Small intestine (tissue), 7 donors: ENCODE measurements at regions not wholly inside any gene's neighbourhood (a gene's known extent, or its start where the extent isn't known, plus 50 kb on each side); places are given as distances from the start of the nearest gene placed in this dataset.

Source experiments
- DNase-seq, 2 donors: peaks; one replicate each; pipeline versions ENCODE4 v3.0.0 to v3.0.0-alpha.2; 2013
- FAIRE-seq: peaks from 2 replicates; lab custom pipeline; 2012; peaks lifted over from hg19 to GRCh38; lab: Jason Lieb, UNC
- H3K27ac ChIP-seq, 3 donors: one replicate each; pipeline ENCODE4 v1.5.1; 2013; ENCODE audit warnings: low read length in 2 of 3, mild to moderate bottlenecking in 2 of 3, control low read depth in 1 of 3, inconsistent platforms in 1 of 3, low read depth in 1 of 3, moderate library complexity in 1 of 3
- H3K27me3 ChIP-seq, 3 donors: one replicate each; pipeline ENCODE4 v1.6.1; 2013; ENCODE audit warnings: low read length in 3 of 3, inconsistent platforms in 1 of 3; ENCODE audit not compliant: control insufficient read depth in 3 of 3, insufficient read depth in 3 of 3
- H3K36me3 ChIP-seq, 3 donors: one replicate each; pipeline ENCODE4 v1.6.1; 2013; ENCODE audit warnings: low read length in 3 of 3, inconsistent platforms in 1 of 3, low read depth in 1 of 3, mild to moderate bottlenecking in 1 of 3, moderate library complexity in 1 of 3; ENCODE audit not compliant: control insufficient read depth in 3 of 3, insufficient read depth in 2 of 3
- H3K4me1 ChIP-seq, 3 donors: one replicate each; pipeline ENCODE4 v1.6.1; 2013; ENCODE audit warnings: low read length in 2 of 3, inconsistent platforms in 1 of 3, low read depth in 1 of 3, mild to moderate bottlenecking in 1 of 3, moderate library complexity in 1 of 3; ENCODE audit not compliant: control insufficient read depth in 3 of 3, insufficient read depth in 2 of 3
- H3K4me3 ChIP-seq, 3 donors: one replicate each; pipeline ENCODE4 v1.5.1; 2013; ENCODE audit warnings: low read length in 3 of 3, control low read depth in 1 of 3, inconsistent platforms in 1 of 3, low read depth in 1 of 3, mild to moderate bottlenecking in 1 of 3, moderate library complexity in 1 of 3
- H3K9me3 ChIP-seq, 2 donors: one replicate each; pipeline ENCODE4 v1.6.1; 2013; ENCODE audit warnings: low read depth in 1 of 2, low read length in 1 of 2; ENCODE audit not compliant: control insufficient read depth in 2 of 2, insufficient read depth in 1 of 2
- WGBS, 3 donors: extraction: QIAGEN DNeasy Blood & Tissue Kit; methylation state at CpG; one replicate each; pipeline ENCODE4 v1.1.7; 2013; 5-methylcytosine and 5-hydroxymethylcytosine counted together
- donor health status: healthy with polysubstance abuse.
- donor health status: control.
- donor health status: control.
- donor health status: Bipolar disorder and iron deficiency.
- donor health status: healthy.

DNA sequence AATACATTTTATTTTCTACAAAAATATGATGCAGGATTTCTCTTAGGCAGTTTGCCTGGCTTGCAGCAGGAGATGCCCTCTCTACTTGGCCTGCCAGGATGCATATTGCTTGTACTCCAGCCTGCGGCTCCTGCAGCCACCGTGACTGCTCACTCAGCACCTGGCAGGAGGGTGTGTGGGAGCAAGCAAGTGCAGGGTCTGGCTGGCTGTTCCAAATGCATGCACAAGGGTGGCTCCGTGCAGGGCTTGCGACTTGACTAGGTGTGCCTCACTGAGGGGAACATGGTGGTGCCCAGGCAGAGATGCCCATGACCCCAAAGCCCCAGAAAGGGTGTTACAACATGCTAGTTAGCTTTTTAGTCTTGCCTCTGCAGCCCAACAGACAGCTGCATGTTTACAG is 1240.2 kb upstream of the ALCAM start:
- Histone ChIP-seq H3K36me3 (no peaks in the 10 kb centered on the region), H3K4me3 (no peak overlapping the region), H3K27me3 (no peaks in the 10 kb centered on the region), H3K27ac (no peak overlapping the region), H3K9me3 (peaks cover 0 to 2% of the 10 kb centered on the region in 2 donors), H3K4me1 (no peaks in the 10 kb centered on the region)
- DNase-seq (no peak), FAIRE-seq (no peak)
- 90 to 93% (median 90%) methylated on average over 4 of the region's 4 CpGs for WGBS, 3 donors

DNA sequence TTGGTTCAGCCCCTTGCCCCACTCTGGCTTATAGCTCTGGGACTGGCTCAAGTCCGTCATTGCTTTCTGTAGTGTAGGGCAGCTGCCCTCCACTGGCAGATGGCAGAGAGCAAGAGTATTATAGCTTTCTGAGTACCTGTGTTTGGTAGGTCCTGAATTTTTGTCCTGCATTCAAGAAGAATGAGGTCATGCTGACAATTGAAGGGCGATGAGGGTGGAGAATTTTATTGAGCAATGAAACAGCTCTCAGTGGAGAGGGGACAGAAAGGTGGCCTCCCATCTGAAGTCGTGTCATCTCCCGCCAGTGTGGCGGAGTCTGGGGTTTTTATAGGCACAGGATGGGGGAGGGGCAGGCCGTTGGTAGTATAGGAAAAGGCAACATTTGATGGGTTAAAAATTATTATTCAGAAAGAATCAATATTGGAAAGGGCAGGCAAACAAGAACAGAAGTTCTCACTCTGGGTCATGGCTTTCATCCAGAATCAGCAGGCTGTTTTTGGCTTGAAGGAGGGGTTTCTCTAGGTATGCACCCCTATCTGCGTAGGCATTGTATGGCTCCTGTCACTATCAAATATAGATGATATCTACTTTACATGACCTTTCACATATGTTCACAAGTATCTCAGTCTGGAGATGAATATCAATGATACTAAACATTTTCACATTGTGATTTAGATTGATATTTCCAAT is 1239.7 kb upstream of the ALCAM start:
- H3K9me3 ChIP-seq = peaks cover 0 to 2% of the 10 kb centered on the region in 2 donors
- no peak for FAIRE-seq
- H3K4me3 ChIP-seq = no peak overlapping the region
- DNase-seq = no peak
- no peaks in the 10 kb centered on the region for H3K27me3 ChIP-seq
- no peak overlapping the region for H3K27ac ChIP-seq
- H3K4me1 ChIP-seq = no peaks in the 10 kb centered on the region
- H3K36me3 ChIP-seq = no peaks in the 10 kb centered on the region
- WGBS, 3 donors = 82 to 85% (median 83%) methylated on average over 7 of the region's 7 CpGs

GRCh38 chr3:104127830-104128229 is 1238.9 kb upstream of the ALCAM start:
- Histone ChIP-seq H3K9me3 (peaks cover 0 to 2% of the 10 kb centered on the region in 2 donors), H3K4me3 (no peak overlapping the region), H3K4me1 (no peaks in the 10 kb centered on the region), H3K36me3 (no peaks in the 10 kb centered on the region), H3K27ac (no peak overlapping the region), H3K27me3 (no peaks in the 10 kb centered on the region)
- FAIRE-seq = no peak
- 74 to 84% (median 74%) methylated on average over 3 of the region's 3 CpGs for WGBS, 3 donors
- no peak for DNase-seq

- peaks cover 0 to 2% of the 10 kb centered on the region in 2 donors for H3K9me3 ChIP-seq
- H3K36me3 ChIP-seq = no peaks in the 10 kb centered on the region
- H3K27ac ChIP-seq = no peak overlapping the region
- 55 to 69% (median 62%) methylated on average over 2 of the region's 2 CpGs for WGBS, 3 donors
- H3K4me3 ChIP-seq = no peak overlapping the region
- no peak for FAIRE-seq
- no peaks in the 10 kb centered on the region for H3K4me1 ChIP-seq
- no peak for DNase-seq
- no peaks in the 10 kb centered on the region for H3K27me3 ChIP-seq
These were observed 1233.9 kb upstream of the ALCAM start for GRCh38 chr3:104132566-104133403.

DNA sequence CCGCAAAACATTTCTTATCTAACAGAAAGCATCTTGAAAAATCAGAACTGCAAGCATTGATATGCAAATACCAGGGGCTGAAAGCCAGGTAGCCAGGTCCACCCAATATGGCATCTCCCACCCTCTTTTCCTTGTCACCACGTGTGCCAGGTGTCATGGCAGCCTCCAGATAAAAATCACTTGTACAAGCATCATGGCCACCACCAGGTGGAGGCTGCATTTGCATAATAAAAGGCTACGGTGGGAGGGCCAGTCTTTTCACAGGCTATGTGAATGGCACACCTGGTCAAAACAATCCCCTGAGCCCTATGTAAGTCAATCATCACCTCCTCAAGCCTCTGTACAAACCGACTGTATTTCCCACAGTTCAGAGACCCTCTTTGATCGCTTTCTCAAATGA is 1233.1 kb upstream of the ALCAM start:
- FAIRE-seq (no peak), DNase-seq (no peak)
- WGBS, 3 donors = 64 to 83% (median 67%) methylated on average over 5 of the region's 5 CpGs
- Histone ChIP-seq H3K9me3 (peaks cover 0 to 2% of the 10 kb centered on the region in 2 donors), H3K27me3 (no peaks in the 10 kb centered on the region), H3K4me1 (no peaks in the 10 kb centered on the region), H3K36me3 (no peaks in the 10 kb centered on the region), H3K4me3 (no peak overlapping the region), H3K27ac (no peak overlapping the region)

DNA sequence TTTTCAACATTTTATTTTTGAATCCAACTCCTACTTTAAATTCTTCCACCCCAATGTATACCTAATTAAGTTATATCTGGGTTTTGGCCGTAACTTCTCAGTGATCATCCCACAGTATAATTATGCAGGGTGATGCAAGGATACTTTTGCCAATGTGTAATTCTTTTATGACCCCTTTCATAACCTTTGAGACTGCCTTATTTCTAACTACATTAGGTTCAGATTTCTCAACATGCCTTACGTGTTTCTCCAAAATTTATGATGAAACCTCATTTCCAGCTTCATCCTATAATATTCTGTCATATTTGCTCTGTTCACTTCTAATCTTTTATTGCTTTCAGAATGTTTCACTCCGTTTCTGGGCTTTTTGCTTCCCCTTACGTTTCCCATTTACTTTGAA is 1229.6 kb upstream of the ALCAM start:
- no peaks in the 10 kb centered on the region for H3K27me3 ChIP-seq
- no peaks in the 10 kb centered on the region for H3K4me1 ChIP-seq
- no peak for FAIRE-seq
- 50 to 71% (median 52%) methylated on average over 4 of the region's 4 CpGs for WGBS, 3 donors
- no peak overlapping the region for H3K27ac ChIP-seq
- DNase-seq = no peak
- no peak overlapping the region for H3K4me3 ChIP-seq
- peaks cover 0 to 2% of the 10 kb centered on the region in 2 donors for H3K9me3 ChIP-seq
- H3K36me3 ChIP-seq = no peaks in the 10 kb centered on the region

DNA sequence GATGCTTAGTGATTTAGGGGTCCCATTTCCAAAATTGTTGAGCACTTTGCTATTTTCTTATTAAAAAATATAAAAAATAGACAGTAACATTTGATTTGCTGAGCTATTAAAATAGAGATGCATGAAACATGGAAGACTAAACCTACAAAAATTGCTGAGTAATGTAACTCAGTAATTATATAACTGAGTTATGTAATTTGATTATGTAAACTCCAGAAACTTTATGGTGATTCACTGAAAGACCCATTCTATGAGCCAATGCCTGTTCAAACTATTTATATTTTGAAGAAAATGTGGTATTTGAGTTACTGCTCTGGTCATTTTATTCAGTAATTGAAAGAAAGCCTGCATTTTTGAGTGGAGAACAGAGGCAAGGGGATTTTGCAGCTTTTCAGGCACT is 1221.5 kb upstream of the ALCAM start:
- no peak for DNase-seq
- FAIRE-seq = no peak
- no peaks in the 10 kb centered on the region for H3K27me3 ChIP-seq
- no peak overlapping the region for H3K4me3 ChIP-seq
- no peaks in the 10 kb centered on the region for H3K4me1 ChIP-seq
- H3K9me3 ChIP-seq = no peaks in the 10 kb centered on the region
- H3K36me3 ChIP-seq = no peaks in the 10 kb centered on the region
- no peak overlapping the region for H3K27ac ChIP-seq

GRCh38 chr3:104149154-104149553 is 1217.6 kb upstream of the ALCAM start:
- no peaks in the 10 kb centered on the region for H3K4me1 ChIP-seq
- no peak overlapping the region for H3K27ac ChIP-seq
- H3K27me3 ChIP-seq = no peaks in the 10 kb centered on the region
- H3K36me3 ChIP-seq = no peaks in the 10 kb centered on the region
- 73 to 85% (median 84%) methylated on average over 1 of the region's 1 CpG for WGBS, 3 donors
- no peaks in the 10 kb centered on the region for H3K9me3 ChIP-seq
- FAIRE-seq (no peak), DNase-seq (no peak)
- H3K4me3 ChIP-seq = no peak overlapping the region
